ENCODE measurements at regions not wholly inside any gene's neighbourhood (a gene's known extent, or its start where the extent isn't known, plus 50 kb on each side); places are given as distances from the start of the nearest gene placed in this dataset.

GRCh38 chr21:35377505-35378090 lies 328.5 kb upstream of the RUNX1 start:
- TF ChIP-seq POLR2A (IDR thresholded peaks at IDR 0.05; ENCODE audit: low read length) (no peak), GATA1 (IDR thresholded peaks at IDR 0.05; ENCODE audit: low read depth, low read length) (no peak)

All from erythroblast (primary cell).